ENCODE measurements at regions not wholly inside any gene's neighbourhood (a gene's known extent, or its start where the extent isn't known, plus 50 kb on each side); places are given as distances from the start of the nearest gene placed in this dataset.
"Not testable (repeated sequence)": the region's sequence is repeated elsewhere in the genome, so short reads cannot be mapped to it uniquely, and the experiment has no call there.

- 37 to 43% methylated on average over 5 of the region's 5 CpGs for WGBS, 2 donors
- no peak for TF ChIP-seq POLR2A (IDR thresholded peaks at IDR 0.05)
- DNase-seq (ENCODE audit: low spot score in 2 of 2), result no peak
- intact Hi-C loops (cut with DNase I; ENCODE audit: low total_unique reads), result no loop called here
- no peak overlapping the region for H3K4me3 ChIP-seq (ENCODE audit: low read depth, poor library complexity, severe bottlenecking)
Observed at GRCh38 chr11:57885298-57886050, 123.9 kb downstream of the CTNND1 start.

- intact Hi-C loops (cut with DNase I; ENCODE audit: low total_unique reads), result no loop called here
- TF ChIP-seq POLR2A (IDR thresholded peaks at IDR 0.05) (no peak), CTCF (IDR thresholded peaks at IDR 0.05) (no peak)
- H3K4me3 ChIP-seq (ENCODE audit: low read depth, poor library complexity, severe bottlenecking), result no peak overlapping the region
- 66 to 74% methylated on average over 3 of the region's 3 CpGs for WGBS, 2 donors
- no peak for DNase-seq (ENCODE audit: low spot score in 2 of 2)
Observed at GRCh38 chr11:57888386-57888785, 126.8 kb downstream of the CTNND1 start.

GRCh38 chr11:57890521-57890920 is 128.9 kb downstream of the CTNND1 start:
- WGBS, 2 donors, result 77 to 88% methylated on average over 1 of the region's 1 CpG
- DNase-seq (ENCODE audit: low spot score in 2 of 2), result no peak

GRCh38 chr11:57893200-57893599 is 130.5 kb upstream of the OR9Q1 start:
- DNase-seq (ENCODE audit: low spot score in 2 of 2); intact Hi-C loops (cut with DNase I; ENCODE audit: low total_unique reads); H3K4me3 ChIP-seq (ENCODE audit: low read depth, poor library complexity, severe bottlenecking): not testable (repeated sequence)
- 73 to 80% methylated on average over 2 of the region's 2 CpGs for WGBS, 2 donors

More at GRCh38 chr11:57890521-57890920, 128.9 kb downstream of the CTNND1 start:
- intact Hi-C loops (cut with DNase I; ENCODE audit: low total_unique reads), result no loop called here
- no peak for TF ChIP-seq POLR2A (IDR thresholded peaks at IDR 0.05)
- no peak overlapping the region for H3K4me3 ChIP-seq (ENCODE audit: low read depth, poor library complexity, severe bottlenecking)

- no peak for DNase-seq (ENCODE audit: low spot score in 2 of 2)
- H3K4me3 ChIP-seq (ENCODE audit: low read depth, poor library complexity, severe bottlenecking), result no peak overlapping the region
- 87 to 88% methylated on average over 4 of the region's 4 CpGs for WGBS, 2 donors
- TF ChIP-seq POLR2A (IDR thresholded peaks at IDR 0.05) (no peak), CTCF (IDR thresholded peaks at IDR 0.05) (no peak)
- intact Hi-C loops (cut with DNase I; ENCODE audit: low total_unique reads), result no loop called here
Observed at GRCh38 chr11:57896361-57897145, 127.1 kb upstream of the OR9Q1 start.

GRCh38 chr11:57899378-57899777 is 124.3 kb upstream of the OR9Q1 start:
- intact Hi-C loops (cut with DNase I; ENCODE audit: low total_unique reads), result no loop called here
- no peak for DNase-seq (ENCODE audit: low spot score in 2 of 2)
- H3K4me3 ChIP-seq (ENCODE audit: low read depth, poor library complexity, severe bottlenecking), result no peak overlapping the region
- TF ChIP-seq POLR2A (IDR thresholded peaks at IDR 0.05) (no peak), CTCF (IDR thresholded peaks at IDR 0.05) (no peak)
- 42 to 64% methylated on average over 2 of the region's 2 CpGs for WGBS, 2 donors

GRCh38 chr11:57900320-57900719 is 123.4 kb upstream of the OR9Q1 start:
- DNase-seq (ENCODE audit: low spot score in 2 of 2), result no peak
- WGBS, 2 donors, result 30 to 34% methylated on average over 1 of the region's 1 CpG
- intact Hi-C loops (cut with DNase I; ENCODE audit: low total_unique reads), result no loop called here

More at GRCh38 chr11:57900320-57900719, 123.4 kb upstream of the OR9Q1 start:
- TF ChIP-seq CTCF (IDR thresholded peaks at IDR 0.05) (no peak), POLR2A (IDR thresholded peaks at IDR 0.05) (no peak)
- no peak overlapping the region for H3K4me3 ChIP-seq (ENCODE audit: low read depth, poor library complexity, severe bottlenecking)
